HepG2 (cell line): ENCODE measurements at regions not wholly inside any gene's neighbourhood (a gene's known extent, or its start where the extent isn't known, plus 50 kb on each side); places are given as distances from the start of the nearest gene placed in this dataset.

Experiments
- DMAP1 ChIP-seq: IDR thresholded peaks from 2 replicates; pipeline ENCODE4 v1.6.1; 2016
- EZH2 ChIP-seq: conservative IDR thresholded peaks from 2 replicates; pipeline ENCODE4 v1.6.1; 2012; ENCODE audit warnings: mild to moderate bottlenecking, low read depth, low read length, moderate library complexity
- TF ChIP-seq, protein P1 (sequence below): IDR thresholded peaks from 2 replicates; pipeline ENCODE4 v1.6.1; 2012; ENCODE audit warnings: low read depth, low read length, improper control_type of control experiment
- TF ChIP-seq, protein P2 (sequence below): sonication (generic); formaldehyde crosslinking; IDR thresholded peaks from 2 replicates; pipeline ENCODE4 v1.8.0; 2022; ENCODE audit warnings: missing genetic modification reagents, mild to moderate bottlenecking, moderate library complexity, borderline replicate concordance

DNA sequence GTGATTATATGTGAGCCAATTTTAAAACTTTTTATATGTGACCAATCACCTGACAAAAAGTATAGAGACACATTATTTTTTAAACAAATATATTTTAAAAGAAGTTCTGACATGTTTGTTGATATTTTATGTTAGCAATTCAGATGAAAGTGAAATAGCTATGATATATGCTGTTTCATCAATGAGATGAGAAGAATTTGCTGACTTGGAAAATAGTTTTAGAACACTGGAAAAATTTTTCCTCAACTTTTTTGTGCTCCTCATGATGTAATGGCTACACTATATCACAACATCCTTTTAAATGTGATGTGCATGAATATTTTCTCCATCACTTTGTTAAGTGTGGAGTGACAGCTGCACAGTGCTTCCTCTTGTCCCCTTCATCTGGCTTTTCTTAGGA lies 434.0 kb downstream of the PLCL1 start:
- TF ChIP-seq, protein P1, sequence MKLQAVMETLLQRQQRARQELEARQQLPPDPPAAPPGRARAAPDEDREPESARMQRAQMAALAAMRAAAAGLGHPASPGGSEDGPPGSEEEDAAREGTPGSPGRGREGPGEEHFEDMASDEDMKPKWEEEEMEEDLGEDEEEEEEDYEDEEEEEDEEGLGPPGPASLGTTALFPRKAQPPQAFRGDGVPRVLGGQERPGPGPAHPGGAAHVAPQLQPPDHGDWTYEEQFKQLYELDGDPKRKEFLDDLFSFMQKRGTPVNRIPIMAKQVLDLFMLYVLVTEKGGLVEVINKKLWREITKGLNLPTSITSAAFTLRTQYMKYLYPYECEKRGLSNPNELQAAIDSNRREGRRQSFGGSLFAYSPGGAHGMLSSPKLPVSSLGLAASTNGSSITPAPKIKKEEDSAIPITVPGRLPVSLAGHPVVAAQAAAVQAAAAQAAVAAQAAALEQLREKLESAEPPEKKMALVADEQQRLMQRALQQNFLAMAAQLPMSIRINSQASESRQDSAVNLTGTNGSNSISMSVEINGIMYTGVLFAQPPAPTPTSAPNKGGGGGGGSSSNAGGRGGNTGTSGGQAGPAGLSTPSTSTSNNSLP = no peak
- TF ChIP-seq DMAP1 (CRISPR knock-in tag) (no peak), EZH2 (no peak)
- TF ChIP-seq, protein P2, sequence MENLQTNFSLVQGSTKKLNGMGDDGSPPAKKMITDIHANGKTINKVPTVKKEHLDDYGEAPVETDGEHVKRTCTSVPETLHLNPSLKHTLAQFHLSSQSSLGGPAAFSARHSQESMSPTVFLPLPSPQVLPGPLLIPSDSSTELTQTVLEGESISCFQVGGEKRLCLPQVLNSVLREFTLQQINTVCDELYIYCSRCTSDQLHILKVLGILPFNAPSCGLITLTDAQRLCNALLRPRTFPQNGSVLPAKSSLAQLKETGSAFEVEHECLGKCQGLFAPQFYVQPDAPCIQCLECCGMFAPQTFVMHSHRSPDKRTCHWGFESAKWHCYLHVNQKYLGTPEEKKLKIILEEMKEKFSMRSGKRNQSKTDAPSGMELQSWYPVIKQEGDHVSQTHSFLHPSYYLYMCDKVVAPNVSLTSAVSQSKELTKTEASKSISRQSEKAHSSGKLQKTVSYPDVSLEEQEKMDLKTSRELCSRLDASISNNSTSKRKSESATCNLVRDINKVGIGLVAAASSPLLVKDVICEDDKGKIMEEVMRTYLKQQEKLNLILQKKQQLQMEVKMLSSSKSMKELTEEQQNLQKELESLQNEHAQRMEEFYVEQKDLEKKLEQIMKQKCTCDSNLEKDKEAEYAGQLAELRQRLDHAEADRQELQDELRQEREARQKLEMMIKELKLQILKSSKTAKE (CRISPR knock-in tag) = no peak
